ENCODE measurements at regions not wholly inside any gene's neighbourhood (a gene's known extent, or its start where the extent isn't known, plus 50 kb on each side); places are given as distances from the start of the nearest gene placed in this dataset.

- TF ChIP-seq, protein P1, sequence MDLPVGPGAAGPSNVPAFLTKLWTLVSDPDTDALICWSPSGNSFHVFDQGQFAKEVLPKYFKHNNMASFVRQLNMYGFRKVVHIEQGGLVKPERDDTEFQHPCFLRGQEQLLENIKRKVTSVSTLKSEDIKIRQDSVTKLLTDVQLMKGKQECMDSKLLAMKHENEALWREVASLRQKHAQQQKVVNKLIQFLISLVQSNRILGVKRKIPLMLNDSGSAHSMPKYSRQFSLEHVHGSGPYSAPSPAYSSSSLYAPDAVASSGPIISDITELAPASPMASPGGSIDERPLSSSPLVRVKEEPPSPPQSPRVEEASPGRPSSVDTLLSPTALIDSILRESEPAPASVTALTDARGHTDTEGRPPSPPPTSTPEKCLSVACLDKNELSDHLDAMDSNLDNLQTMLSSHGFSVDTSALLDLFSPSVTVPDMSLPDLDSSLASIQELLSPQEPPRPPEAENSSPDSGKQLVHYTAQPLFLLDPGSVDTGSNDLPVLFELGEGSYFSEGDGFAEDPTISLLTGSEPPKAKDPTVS (IDR thresholded peaks at IDR 0.05; ENCODE audit: low read depth, low read length), result no peak
Observed at GRCh38 chr2:239526038-239526437, 125.2 kb upstream of the HDAC4 start (continued).

GRCh38 chr2:239523954-239524330 is 123.1 kb upstream of the HDAC4 start:
- in situ Hi-C loops (cut with MboI) (no loop called here), intact Hi-C loops (cut with micrococcal nuclease; ENCODE audit: unreplicated experiment) (no loop called here)
- no peak for FAIRE-seq
- no peaks in the 10 kb centered on the region for H3K79me2 ChIP-seq (ENCODE audit: control insufficient read depth, insufficient read depth, low read length)
- no peaks in the 10 kb centered on the region for H3K4me1 ChIP-seq (ENCODE audit: control insufficient read depth, insufficient read depth, low read length)
- no peaks in the 10 kb centered on the region; the same call in 2 of the 3 replicates for H3K9me3 ChIP-seq (replicated peaks; ENCODE audit: control insufficient read depth, insufficient read depth, low read length)
- DNase-seq (ENCODE audit: low read depth, low spot score), result no peak
- no peak for TF ChIP-seq TCF12 (IDR thresholded peaks at IDR 0.05; ENCODE audit: low read depth, low read length)
- no peak for TF ChIP-seq HDAC2 (IDR thresholded peaks at IDR 0.05)
- no TSS peak for BruUV-seq (replicated peaks)
- WGBS (ENCODE audit: insufficient coverage, insufficient replicate concordance, low lambda C conversion rate, missing lambda C conversion rate), result 0% methylated on average over 2 of the region's 2 CpGs
- ChIA-PET POLR2A (no interaction called here), RAD21 (ENCODE audit: unreplicated experiment) (no interaction called here), SMC1A (ENCODE audit: uncharacterized antibody, unreplicated experiment) (no interaction called here), CTCF (no interaction called here)
- no peak overlapping the region for H3K27ac ChIP-seq (ENCODE audit: control insufficient read depth, insufficient read depth)
- H3K4me3 ChIP-seq, result no peak overlapping the region
- ATAC-seq, result no peak
- no peaks in the 10 kb centered on the region; a peak in 1 of 4 replicates for H3K27me3 ChIP-seq (replicated peaks in 1 of 2; ENCODE audit: control insufficient read depth in 2 of 2, insufficient read depth in 2 of 2, low read length in 1 of 2)
- no peaks in the 10 kb centered on the region for H4K20me1 ChIP-seq (ENCODE audit: control insufficient read depth, insufficient read depth)
- H3K4me2 ChIP-seq (ENCODE audit: control insufficient read depth, insufficient read depth), result no peak overlapping the region
- no peak overlapping the region for H2AFZ ChIP-seq (ENCODE audit: control insufficient read depth, low read depth, low read length)
- H3K36me3 ChIP-seq (ENCODE audit: control insufficient read depth in 2 of 2, insufficient read depth in 2 of 2, low read length in 1 of 2), result no peaks in the 10 kb centered on the region
- H3K9ac ChIP-seq (ENCODE audit: control insufficient read depth, insufficient read depth, low read length), result no peak overlapping the region

DNA sequence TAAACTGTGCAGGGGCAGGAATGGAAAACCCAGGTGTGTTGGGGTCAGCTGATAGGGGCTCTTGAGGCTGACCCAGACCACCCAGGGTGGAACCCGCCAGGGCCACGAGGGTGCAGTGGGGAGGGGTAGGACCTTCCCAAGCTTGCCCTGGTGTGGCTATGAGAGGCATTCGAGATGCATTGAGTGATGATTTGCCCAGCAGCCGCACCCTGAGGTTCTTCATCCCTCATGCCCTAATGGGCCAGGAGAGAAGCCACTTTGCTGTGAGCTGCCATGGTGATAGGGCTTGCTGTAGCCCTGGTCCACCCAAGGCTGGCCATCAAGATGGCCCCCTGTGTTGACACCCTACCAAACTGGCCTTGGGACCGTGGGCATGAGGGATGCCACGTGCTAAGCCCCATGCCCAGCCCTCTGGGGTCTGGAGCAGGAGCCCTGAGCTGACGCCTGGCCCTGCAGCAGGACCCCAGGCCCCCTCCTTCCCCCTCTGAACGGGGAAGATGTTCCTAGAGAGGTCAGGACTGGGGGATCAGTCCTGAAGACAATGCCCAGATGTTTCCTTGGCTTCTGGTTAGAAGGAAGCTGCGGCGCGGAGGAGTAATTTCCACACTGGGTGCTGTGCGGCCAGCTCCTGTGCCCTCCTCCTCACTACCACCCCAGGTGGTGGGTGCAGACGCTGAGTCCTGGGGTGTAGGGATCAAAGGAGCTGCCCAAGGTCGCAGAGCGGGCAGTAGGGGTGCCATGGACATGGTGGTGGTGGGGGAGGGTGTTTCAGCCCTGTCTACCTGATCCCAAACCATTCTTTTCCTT is 122.5 kb upstream of the HDAC4 start:
- ChIA-PET RAD21 (ENCODE audit: unreplicated experiment) (no interaction called here), POLR2A (no interaction called here), CTCF (no interaction called here), SMC1A (ENCODE audit: uncharacterized antibody, unreplicated experiment) (no interaction called here)
- no peaks in the 10 kb centered on the region for H3K79me2 ChIP-seq (ENCODE audit: control insufficient read depth, insufficient read depth, low read length)
- no peaks in the 10 kb centered on the region for H3K36me3 ChIP-seq (ENCODE audit: control insufficient read depth in 2 of 2, insufficient read depth in 2 of 2, low read length in 1 of 2)
- 27% methylated on average over 14 of the region's 15 CpGs for WGBS (ENCODE audit: insufficient coverage, insufficient replicate concordance, low lambda C conversion rate, missing lambda C conversion rate)
- no TSS peak for BruUV-seq (replicated peaks)
- intact Hi-C loops (cut with micrococcal nuclease; ENCODE audit: unreplicated experiment) (no loop called here), in situ Hi-C loops (cut with MboI) (no loop called here)
- H4K20me1 ChIP-seq (ENCODE audit: control insufficient read depth, insufficient read depth), result no peaks in the 10 kb centered on the region
- no peak overlapping the region for H3K4me2 ChIP-seq (ENCODE audit: control insufficient read depth, insufficient read depth)
- DNase-seq (ENCODE audit: low read depth, low spot score) (no peak), ATAC-seq (no peak), FAIRE-seq (no peak)
- H3K4me3 ChIP-seq, result no peak overlapping the region
- H3K27me3 ChIP-seq (replicated peaks in 1 of 2; ENCODE audit: control insufficient read depth in 2 of 2, insufficient read depth in 2 of 2, low read length in 1 of 2), result no peaks in the 10 kb centered on the region; a peak in 1 of 4 replicates
- no peak overlapping the region for H3K27ac ChIP-seq (ENCODE audit: control insufficient read depth, insufficient read depth)
- no peak overlapping the region for H3K9ac ChIP-seq (ENCODE audit: control insufficient read depth, insufficient read depth, low read length)
- no peaks in the 10 kb centered on the region for H3K4me1 ChIP-seq (ENCODE audit: control insufficient read depth, insufficient read depth, low read length)
- H3K9me3 ChIP-seq (replicated peaks; ENCODE audit: control insufficient read depth, insufficient read depth, low read length), result no peaks in the 10 kb centered on the region; the same call in 2 of the 3 replicates
- no peak overlapping the region for H2AFZ ChIP-seq (ENCODE audit: control insufficient read depth, low read depth, low read length)
- TF ChIP-seq SMARCA5 (IDR thresholded peaks at IDR 0.05) (no peak), KDM1A (IDR thresholded peaks at IDR 0.05; ENCODE audit: borderline replicate concordance) (no peak), GATAD2B (conservative IDR thresholded peaks at IDR 0.05; ENCODE audit: low read depth) (no peak), MEF2A (IDR thresholded peaks at IDR 0.05; ENCODE audit: insufficient read depth, low read depth, low read length) (no peak), MYB (IDR thresholded peaks at IDR 0.05; ENCODE audit: borderline replicate concordance, low read depth, low read length) (no peak), E2F4 (IDR thresholded peaks at IDR 0.05; ENCODE audit: low read depth, low read length) (no peak), CTCF (IDR thresholded peaks at IDR 0.05 in 2 of 3, conservative IDR thresholded peaks at IDR 0.05 in 1 of 3; ENCODE audit: control insufficient read depth in 2 of 3, extremely low read depth in 1 of 3, insufficient read depth in 1 of 3, low read depth in 3 of 3, low read length in 3 of 3) (no peak), NBN (IDR thresholded peaks at IDR 0.05) (no peak), FOS (IDR thresholded peaks at IDR 0.05; ENCODE audit: borderline replicate concordance, extremely low read depth, insufficient read length) (no peak)

Data from GM12878 (cell line).